SH-SY5Y (cell line): ENCODE measurements at regions not wholly inside any gene's neighbourhood (a gene's known extent, or its start where the extent isn't known, plus 50 kb on each side); places are given as distances from the start of the nearest gene placed in this dataset.

ENCODE experiments used
- GATA2 ChIP-seq: IDR thresholded peaks from 2 replicates; pipeline ENCODE4 v1.6.1; 2011; ENCODE audit warnings: mild to moderate bottlenecking, low read depth, low read length
- GATA3 ChIP-seq: IDR thresholded peaks from 2 replicates; pipeline ENCODE4 v1.6.1; 2011; ENCODE audit warnings: low read depth, mild to moderate bottlenecking, low read length, moderate library complexity

- no peak for TF ChIP-seq GATA2
- no peak for TF ChIP-seq GATA3
These were observed 78.3 kb downstream of the RTP5 start for GRCh38 chr2:241947876-241948275.

DNA sequence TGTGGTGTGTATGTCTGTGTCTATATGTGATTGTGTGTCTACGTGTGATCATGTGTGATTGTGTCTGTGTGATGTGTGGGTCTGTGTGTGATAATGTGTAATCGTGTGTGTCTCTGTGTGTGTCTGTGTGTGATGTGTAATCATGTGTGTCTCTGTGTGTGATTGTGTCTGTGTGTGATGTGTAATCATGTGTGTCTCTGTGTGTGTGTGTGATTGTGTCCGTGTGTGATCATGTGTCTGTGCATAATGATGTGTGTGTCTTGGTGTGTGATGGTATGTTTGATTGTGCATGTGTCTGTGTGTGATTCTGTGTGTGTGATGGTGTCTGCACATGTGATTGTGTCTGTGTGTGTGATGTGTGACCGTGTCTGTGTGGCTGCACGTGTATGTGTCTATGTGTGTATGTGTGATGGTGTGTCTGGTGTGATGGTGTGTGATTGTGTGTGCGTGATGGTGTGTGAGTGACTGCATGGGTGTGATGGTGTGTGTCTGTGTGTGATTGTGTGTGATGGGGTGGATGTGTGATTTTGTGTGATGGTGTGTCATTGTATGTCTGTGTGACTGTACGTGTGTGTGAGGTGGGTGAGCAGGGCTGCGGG lies 78.9 kb downstream of the RTP5 start:
- no peak for TF ChIP-seq GATA2
- TF ChIP-seq GATA3: no peak

DNA sequence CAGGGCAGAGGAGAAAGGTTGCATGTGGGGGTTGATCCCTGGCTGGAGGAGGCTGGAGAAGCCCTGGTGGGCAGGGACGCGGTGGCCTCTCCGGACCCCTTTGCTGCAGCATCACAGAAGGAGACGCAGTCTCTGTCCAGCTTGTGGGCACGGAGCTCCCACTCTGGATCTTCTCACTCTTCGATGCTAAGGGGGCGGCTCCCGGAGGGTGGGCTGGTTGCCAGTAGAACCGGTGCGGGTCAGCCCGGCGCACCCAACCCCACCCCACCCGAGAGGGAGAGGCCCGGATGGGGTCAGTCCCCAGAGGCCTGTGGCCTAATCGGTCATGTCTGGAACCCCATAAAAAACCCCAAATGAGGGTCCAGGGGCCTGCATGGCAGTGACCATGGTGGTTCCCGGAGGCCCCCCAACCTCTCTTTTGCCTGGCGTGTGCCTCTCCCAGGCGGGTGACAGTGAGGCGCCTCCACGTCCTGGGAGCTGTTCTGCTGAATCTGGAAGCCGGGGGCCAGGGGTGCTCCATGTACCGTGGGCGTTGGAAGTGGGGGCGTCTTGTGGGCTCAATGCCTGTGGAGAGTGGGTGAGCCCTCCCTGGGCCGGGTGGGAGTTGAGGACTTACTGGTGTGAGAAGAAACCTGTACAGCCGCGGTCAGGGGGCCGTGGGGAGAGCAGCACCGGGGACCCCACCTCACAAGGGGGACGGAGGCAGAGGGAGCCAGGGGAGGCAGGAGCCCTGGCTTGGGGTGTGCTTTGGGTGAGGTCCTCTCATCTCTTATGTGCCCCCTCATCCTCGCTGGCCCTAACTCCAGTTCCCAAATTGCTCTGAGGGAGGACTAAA lies 79.6 kb downstream of the RTP5 start:
- no peak for TF ChIP-seq GATA3
- TF ChIP-seq GATA2: no peak

DNA sequence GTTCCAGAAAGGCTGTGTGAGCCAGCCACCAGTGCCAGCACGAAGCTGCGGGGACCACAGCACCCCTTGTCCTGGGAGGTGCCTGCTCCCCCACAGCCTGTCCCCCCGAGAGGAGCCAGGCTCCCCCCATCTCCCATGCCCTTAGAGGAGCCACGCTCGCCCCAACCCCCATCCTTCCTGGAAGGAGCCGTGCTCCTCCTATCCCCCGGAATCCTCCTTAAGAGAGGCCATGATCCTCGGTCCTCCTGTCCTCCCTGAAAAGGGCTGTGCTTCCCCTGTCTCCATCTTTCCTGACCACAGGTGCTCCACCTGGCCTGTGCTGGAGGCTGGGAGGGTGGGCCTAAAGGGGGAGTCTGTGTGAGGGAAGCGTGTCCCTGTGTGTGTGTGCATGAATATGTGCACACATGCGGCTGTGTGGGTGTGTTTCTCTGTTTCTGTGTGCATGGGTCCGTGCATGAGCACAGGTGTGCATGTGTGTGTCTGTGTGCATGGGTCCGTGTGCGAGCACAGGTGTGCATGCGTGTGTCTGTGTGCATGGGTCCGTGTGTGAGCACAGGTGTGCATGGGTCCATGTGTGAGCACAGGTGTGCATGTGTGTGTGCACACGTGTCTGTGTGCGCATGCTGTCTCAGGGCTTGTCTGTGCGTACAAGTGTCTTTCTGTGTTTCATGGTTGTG lies 80.3 kb downstream of the RTP5 start:
- TF ChIP-seq GATA3 (no peak), GATA2 (no peak)

GRCh38 chr2:241950413-241951315 lies 81.1 kb downstream of the RTP5 start:
- no peak for TF ChIP-seq GATA2
- no peak for TF ChIP-seq GATA3

DNA sequence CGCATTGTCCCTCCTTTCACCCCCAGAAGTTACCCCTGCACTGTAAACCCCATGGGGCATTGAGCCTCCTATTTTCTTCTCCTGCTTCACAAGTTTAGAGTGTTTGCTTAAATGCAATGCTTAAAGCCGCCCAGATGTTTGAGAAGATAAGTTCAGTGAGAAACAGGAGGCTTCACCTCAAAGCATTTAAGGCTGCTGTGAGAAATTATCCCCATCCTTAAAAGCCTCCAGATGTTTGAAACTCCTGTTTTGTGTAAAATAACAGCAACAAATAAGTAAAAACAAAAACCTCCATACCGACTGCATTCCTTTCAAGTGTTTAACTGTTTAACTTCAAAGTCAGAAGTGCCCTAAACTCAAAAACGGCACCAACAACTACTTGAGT lies 81.8 kb downstream of the RTP5 start:
- TF ChIP-seq GATA3 (no peak), GATA2 (no peak)

- no peak for TF ChIP-seq GATA3
- no peak for TF ChIP-seq GATA2
These were observed 82.4 kb downstream of the RTP5 start for GRCh38 chr2:241951920-241952319.

GRCh38 chr2:241952816-241953215 lies 83.3 kb downstream of the RTP5 start:
- TF ChIP-seq GATA2 (no peak), GATA3 (no peak)

DNA sequence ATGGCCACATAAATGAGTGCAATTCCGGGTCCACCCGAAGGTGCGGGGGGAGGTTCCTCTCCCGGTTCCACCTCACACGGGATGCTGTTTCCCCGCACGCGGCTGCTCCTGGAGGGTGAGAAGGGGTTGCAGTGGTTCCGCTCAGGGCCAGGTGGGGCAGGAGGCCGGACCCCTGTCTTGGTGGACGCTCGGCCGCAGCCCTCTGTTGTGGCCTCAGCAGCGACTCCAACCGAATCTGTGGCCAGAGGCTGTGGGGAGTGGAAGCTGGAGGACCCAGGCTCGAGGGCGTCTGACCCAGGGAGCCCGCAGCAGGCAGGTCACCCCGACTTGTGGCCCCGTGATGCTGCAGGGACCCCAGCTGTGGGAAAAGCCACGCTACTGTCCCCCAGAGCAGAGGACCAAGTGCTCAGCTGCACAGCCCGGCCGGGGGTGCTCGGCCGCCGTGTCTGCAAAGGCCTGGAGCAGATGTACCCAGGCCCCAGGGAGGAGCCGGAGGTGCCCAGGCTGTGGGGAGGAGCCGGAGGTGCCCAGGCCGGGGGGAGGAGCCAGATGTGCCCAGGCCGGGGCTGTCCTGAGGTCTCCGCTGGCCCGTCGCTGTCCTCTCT lies 83.9 kb downstream of the RTP5 start:
- TF ChIP-seq GATA3 (no peak), GATA2 (no peak)

- TF ChIP-seq GATA2 (no peak), GATA3 (no peak)
These were observed 87.1 kb downstream of the RTP5 start for GRCh38 chr2:241956521-241957110.

- TF ChIP-seq GATA2 (no peak), GATA3 (no peak)
These were observed 87.7 kb downstream of the RTP5 start for GRCh38 chr2:241957276-241957675.

DNA sequence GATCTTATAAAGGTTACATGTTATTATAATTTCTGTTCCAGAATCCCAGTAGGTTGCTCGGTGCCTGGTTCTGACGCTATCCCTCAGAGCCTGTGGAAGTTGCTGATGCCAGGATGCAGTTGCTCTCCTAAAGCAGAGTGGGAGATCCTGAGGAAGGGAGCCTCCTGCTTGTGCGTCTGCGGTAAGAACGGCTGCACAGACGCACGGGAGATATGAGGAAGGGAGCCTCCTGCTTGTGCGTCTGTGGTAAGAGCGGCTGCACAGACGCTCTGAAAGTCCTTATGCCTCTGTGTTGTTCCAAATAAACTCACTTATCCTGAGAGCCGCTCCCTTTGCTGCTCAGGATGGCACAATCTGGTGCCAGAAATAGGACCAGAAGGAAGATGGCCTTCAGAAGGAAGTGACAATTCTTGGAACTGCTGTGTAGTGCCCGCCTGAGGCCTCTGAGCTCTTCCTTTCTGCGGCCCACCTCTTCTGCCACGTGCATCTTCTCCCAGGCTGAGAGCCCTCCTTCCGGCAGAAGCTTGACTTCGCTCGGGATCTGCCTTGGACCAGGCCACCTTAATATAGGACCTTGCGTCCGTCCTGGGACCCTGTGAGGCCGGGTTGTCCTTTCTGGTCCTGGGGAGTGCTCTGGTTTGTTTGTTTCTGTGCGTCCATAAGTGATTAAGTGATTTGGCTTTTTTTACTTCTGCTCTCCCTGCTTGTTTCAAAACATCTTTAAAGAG lies 89.5 kb downstream of the RTP5 start:
- TF ChIP-seq GATA2 (no peak), GATA3 (no peak)
